WTC11 (cell line): ENCODE measurements at regions not wholly inside any gene's neighbourhood (a gene's known extent, or its start where the extent isn't known, plus 50 kb on each side); places are given as distances from the start of the nearest gene placed in this dataset.

Experiments used
- ATAC-seq: fragments of 200-7000 bp; cut with Tn5 transposase; 2 replicates; pipeline ENCODE4 v1.10.0; 2021; ENCODE audit warnings: mild to moderate bottlenecking, moderate library complexity
- CTCF ChIA-PET: fragments of 300-600 bp; sonication (Branson Sonifier 250); formaldehyde crosslinking; loops from one replicate; lab custom pipeline; 2021; ENCODE audit warnings: antibody characterized with exemption; lab: Charles Lee
- POLR2A ChIA-PET: fragments of 350-600 bp; sonication (Branson Sonifier 250); formaldehyde crosslinking; loops from one replicate; lab custom pipeline; 2021; ENCODE audit warnings: antibody characterized with exemption; lab: Charles Lee
- DNase-seq: peaks from one replicate; pipeline ENCODE4 v3.0.0; 2021; ENCODE audit warnings: low spot score
- H3K27ac Mint-ChIP-seq: 2 replicates; pipeline ENCODE4 v1.8.0; 2021; ENCODE audit warnings: mixed read lengths
- H3K27me3 Mint-ChIP-seq: 2 replicates; pipeline ENCODE4 v1.8.0; 2021; ENCODE audit warnings: low read depth, mild to moderate bottlenecking, moderate library complexity, mixed read lengths
- H3K36me3 Mint-ChIP-seq: 2 replicates; pipeline ENCODE4 v1.8.0; 2021; ENCODE audit warnings: mixed read lengths
- H3K4me1 Mint-ChIP-seq: 2 replicates; pipeline ENCODE4 v1.8.0; 2022; ENCODE audit warnings: mixed read lengths
- H3K4me3 Mint-ChIP-seq: 2 replicates; pipeline ENCODE4 v1.8.0; 2021; ENCODE audit warnings: mild to moderate bottlenecking, moderate library complexity, mixed read lengths
- H3K9me3 Mint-ChIP-seq: 2 replicates; pipeline ENCODE4 v1.8.0; 2021; ENCODE audit warnings: mixed read lengths
- AR ChIP-seq: fragments of 250-450 bp; sonication (Bioruptor Pico); IDR thresholded peaks from 2 replicates; pipeline ENCODE4 v1.9.0; 2021; ENCODE audit warnings: mild to moderate bottlenecking
- ATF3 ChIP-seq: sonication (generic); formaldehyde crosslinking; conservative IDR thresholded peaks from 2 replicates; pipeline ENCODE4 v1.8.1; 2022; ENCODE audit warnings: mild to moderate bottlenecking, missing genetic modification reagents
- CTCF ChIP-seq: fragments of 200-600 bp; IDR thresholded peaks from 2 replicates; pipeline ENCODE4 v1.8.0; 2022; ENCODE audit warnings: antibody characterized with exemption
- ERG ChIP-seq: fragments of 250-450 bp; sonication (Bioruptor Pico); IDR thresholded peaks from 2 replicates; pipeline ENCODE4 v1.8.0; 2021; ENCODE audit warnings: mild to moderate bottlenecking
- ETV6 ChIP-seq: sonication (generic); formaldehyde crosslinking; IDR thresholded peaks from 2 replicates; pipeline ENCODE4 v1.8.1; 2022; ENCODE audit warnings: mild to moderate bottlenecking, missing genetic modification reagents
- MXD4 ChIP-seq: fragments of 250-450 bp; sonication (Bioruptor Pico); IDR thresholded peaks from 2 replicates; pipeline ENCODE4 v1.8.0; 2021; ENCODE audit warnings: mild to moderate bottlenecking, moderate library complexity, borderline replicate concordance
- RELA ChIP-seq: sonication (generic); formaldehyde crosslinking; IDR thresholded peaks from 2 replicates; pipeline ENCODE4 v1.8.1; 2022; ENCODE audit warnings: missing genetic modification reagents, mild to moderate bottlenecking, borderline replicate concordance
- RORB ChIP-seq: fragments of 250-450 bp; sonication (Bioruptor Pico); IDR thresholded peaks from 2 replicates; pipeline ENCODE4 v1.9.0; 2021; ENCODE audit warnings: mild to moderate bottlenecking
- TCF7 ChIP-seq: sonication (generic); formaldehyde crosslinking; IDR thresholded peaks from 2 replicates; pipeline ENCODE4 v1.8.0; 2022; ENCODE audit warnings: mild to moderate bottlenecking, low read depth, missing genetic modification reagents, moderate library complexity
- ZNF263 ChIP-seq: sonication (generic); formaldehyde crosslinking; IDR thresholded peaks from 2 replicates; pipeline ENCODE4 v1.8.1; 2022; ENCODE audit warnings: low read depth, mild to moderate bottlenecking, moderate library complexity, missing genetic modification reagents
- ZNF317 ChIP-seq: sonication (generic); formaldehyde crosslinking; IDR thresholded peaks from 2 replicates; pipeline ENCODE4 v1.8.1; 2023; ENCODE audit warnings: low read depth, mild to moderate bottlenecking, moderate library complexity, missing genetic modification reagents, borderline replicate concordance
- ZNF396 ChIP-seq: fragments of 250-450 bp; sonication (Bioruptor Pico); IDR thresholded peaks from 2 replicates; pipeline ENCODE4 v1.8.0; 2021; ENCODE audit warnings: mild to moderate bottlenecking, moderate library complexity, borderline replicate concordance
- ZNF532 ChIP-seq: fragments of 250-450 bp; sonication (Bioruptor Pico); IDR thresholded peaks from 2 replicates; pipeline ENCODE4 v1.9.0; 2021; ENCODE audit warnings: mild to moderate bottlenecking, borderline replicate concordance
- TF ChIP-seq, protein P1 (sequence below): sonication (generic); formaldehyde crosslinking; IDR thresholded peaks from 2 replicates; pipeline ENCODE4 v1.8.1; 2023; ENCODE audit warnings: mild to moderate bottlenecking, missing genetic modification reagents, moderate library complexity
- TF ChIP-seq, protein P2 (sequence below): fragments of 250-450 bp; sonication (Bioruptor Pico); IDR thresholded peaks from 2 replicates; pipeline ENCODE4 v1.9.0; 2021; ENCODE audit warnings: mild to moderate bottlenecking
- TF ChIP-seq, protein P3 (sequence below): sonication (generic); formaldehyde crosslinking; conservative IDR thresholded peaks from 2 replicates; pipeline ENCODE4 v1.8.1; 2023; ENCODE audit warnings: mild to moderate bottlenecking, low read depth, missing genetic modification reagents, moderate library complexity

DNA sequence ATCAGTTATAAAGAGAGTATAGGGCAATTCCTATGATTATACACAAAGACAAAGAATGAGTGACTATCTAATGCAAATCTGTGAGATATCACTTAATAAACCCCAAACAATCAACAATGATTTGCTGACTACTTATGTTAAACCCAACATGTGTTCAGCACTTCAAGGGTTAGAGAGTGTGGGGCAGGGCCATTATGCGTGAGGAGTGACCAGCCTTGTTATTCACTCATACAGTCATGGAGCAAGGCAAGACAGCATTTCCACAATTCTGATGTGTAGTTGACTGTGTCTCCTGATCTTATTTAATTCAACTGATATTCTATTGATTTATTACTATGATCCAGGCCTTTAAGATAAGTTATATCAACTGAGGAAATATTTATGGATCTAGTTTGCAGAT is 251.7 kb downstream of the CYRIA start:
- CTCF ChIA-PET: no interaction called here
- no peak for TF ChIP-seq ERG (CRISPR knock-in tag)
- TF ChIP-seq ZNF532 (CRISPR knock-in tag): no peak
- no peak for TF ChIP-seq RELA
- no peak for TF ChIP-seq ATF3
- TF ChIP-seq TCF7: no peak
- no peak for TF ChIP-seq CTCF
- no peak for TF ChIP-seq ZNF263 (CRISPR knock-in tag)
- DNase-seq (no peak), ATAC-seq (no peak)
- POLR2A ChIA-PET: no interaction called here
- Mint-ChIP-seq H3K9me3 (peaks cover 15% of the 10 kb centered on the region), H3K4me3 (no peak overlapping the region), H3K36me3 (no peaks in the 10 kb centered on the region; the same call in 1 of the 2 replicates), H3K27me3 (no peaks in the 10 kb centered on the region), H3K4me1 (no peaks in the 10 kb centered on the region), H3K27ac (no peak overlapping the region)

- ATAC-seq: no peak
- POLR2A ChIA-PET: no interaction called here
- DNase-seq: no peak
- CTCF ChIA-PET: no interaction called here
- no peaks in the 10 kb centered on the region for H3K27me3 Mint-ChIP-seq
- H3K4me3 Mint-ChIP-seq: no peak overlapping the region
- H3K4me1 Mint-ChIP-seq: no peaks in the 10 kb centered on the region
- H3K27ac Mint-ChIP-seq: no peak overlapping the region
- TF ChIP-seq ZNF317 (CRISPR knock-in tag) (no peak), ZNF263 (CRISPR knock-in tag) (no peak), ZNF396 (no peak)
- TF ChIP-seq, protein P1, sequence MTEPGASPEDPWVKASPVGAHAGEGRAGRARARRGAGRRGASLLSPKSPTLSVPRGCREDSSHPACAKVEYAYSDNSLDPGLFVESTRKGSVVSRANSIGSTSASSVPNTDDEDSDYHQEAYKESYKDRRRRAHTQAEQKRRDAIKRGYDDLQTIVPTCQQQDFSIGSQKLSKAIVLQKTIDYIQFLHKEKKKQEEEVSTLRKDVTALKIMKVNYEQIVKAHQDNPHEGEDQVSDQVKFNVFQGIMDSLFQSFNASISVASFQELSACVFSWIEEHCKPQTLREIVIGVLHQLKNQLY (CRISPR knock-in tag): no peak
- TF ChIP-seq, protein P2, sequence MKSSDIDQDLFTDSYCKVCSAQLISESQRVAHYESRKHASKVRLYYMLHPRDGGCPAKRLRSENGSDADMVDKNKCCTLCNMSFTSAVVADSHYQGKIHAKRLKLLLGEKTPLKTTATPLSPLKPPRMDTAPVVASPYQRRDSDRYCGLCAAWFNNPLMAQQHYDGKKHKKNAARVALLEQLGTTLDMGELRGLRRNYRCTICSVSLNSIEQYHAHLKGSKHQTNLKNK (CRISPR knock-in tag): no peak
- H3K36me3 Mint-ChIP-seq: no peaks in the 10 kb centered on the region; the same call in 1 of the 2 replicates
- H3K9me3 Mint-ChIP-seq: peaks cover 15% of the 10 kb centered on the region
Measured at GRCh38 chr2:16413285-16413684, 252.3 kb downstream of the CYRIA start.

DNA sequence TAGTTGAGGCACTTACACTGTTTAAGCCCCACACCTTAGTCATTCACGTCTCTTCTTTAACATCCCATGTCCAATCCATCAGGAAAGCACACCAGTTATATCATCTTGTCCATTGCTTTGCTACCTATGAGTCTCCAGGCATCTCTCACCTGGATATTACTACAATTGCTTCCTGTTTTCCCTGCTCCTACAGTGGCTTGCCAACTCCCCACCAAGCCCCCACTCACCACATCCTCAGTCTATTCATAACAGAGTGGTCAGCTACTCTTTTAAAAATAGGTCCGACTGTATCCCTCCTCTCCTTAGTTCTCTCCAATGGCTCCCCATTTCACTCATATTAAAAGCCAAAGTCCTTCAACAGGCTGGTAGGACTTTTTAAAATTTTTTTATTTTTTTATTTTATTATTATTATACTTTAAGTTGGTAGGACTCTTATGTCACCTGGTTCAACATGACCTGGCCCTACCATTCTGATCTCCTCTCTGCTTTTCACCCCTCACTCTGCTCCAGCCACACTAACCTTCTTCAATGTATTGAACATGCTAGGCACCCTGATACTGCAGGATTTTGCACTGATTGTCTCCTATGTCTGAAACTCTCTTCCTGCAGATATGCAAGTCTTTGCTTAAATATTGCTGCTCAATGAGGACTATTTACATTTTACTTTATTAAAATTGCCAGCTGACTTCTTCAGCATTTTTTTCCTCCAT is 253.2 kb downstream of the CYRIA start:
- Mint-ChIP-seq H3K36me3 (no peaks in the 10 kb centered on the region; the same call in 1 of the 2 replicates), H3K27ac (no peak overlapping the region), H3K4me1 (no peaks in the 10 kb centered on the region), H3K4me3 (no peak overlapping the region), H3K27me3 (no peaks in the 10 kb centered on the region), H3K9me3 (peaks cover 15% of the 10 kb centered on the region)
- DNase-seq: no peak
- CTCF ChIA-PET: no interaction called here
- no peak for ATAC-seq
- POLR2A ChIA-PET: no interaction called here
- TF ChIP-seq ATF3: no peak
- TF ChIP-seq ETV6 (CRISPR knock-in tag): no peak
- no peak for TF ChIP-seq MXD4 (CRISPR knock-in tag)
- TF ChIP-seq, protein P3, sequence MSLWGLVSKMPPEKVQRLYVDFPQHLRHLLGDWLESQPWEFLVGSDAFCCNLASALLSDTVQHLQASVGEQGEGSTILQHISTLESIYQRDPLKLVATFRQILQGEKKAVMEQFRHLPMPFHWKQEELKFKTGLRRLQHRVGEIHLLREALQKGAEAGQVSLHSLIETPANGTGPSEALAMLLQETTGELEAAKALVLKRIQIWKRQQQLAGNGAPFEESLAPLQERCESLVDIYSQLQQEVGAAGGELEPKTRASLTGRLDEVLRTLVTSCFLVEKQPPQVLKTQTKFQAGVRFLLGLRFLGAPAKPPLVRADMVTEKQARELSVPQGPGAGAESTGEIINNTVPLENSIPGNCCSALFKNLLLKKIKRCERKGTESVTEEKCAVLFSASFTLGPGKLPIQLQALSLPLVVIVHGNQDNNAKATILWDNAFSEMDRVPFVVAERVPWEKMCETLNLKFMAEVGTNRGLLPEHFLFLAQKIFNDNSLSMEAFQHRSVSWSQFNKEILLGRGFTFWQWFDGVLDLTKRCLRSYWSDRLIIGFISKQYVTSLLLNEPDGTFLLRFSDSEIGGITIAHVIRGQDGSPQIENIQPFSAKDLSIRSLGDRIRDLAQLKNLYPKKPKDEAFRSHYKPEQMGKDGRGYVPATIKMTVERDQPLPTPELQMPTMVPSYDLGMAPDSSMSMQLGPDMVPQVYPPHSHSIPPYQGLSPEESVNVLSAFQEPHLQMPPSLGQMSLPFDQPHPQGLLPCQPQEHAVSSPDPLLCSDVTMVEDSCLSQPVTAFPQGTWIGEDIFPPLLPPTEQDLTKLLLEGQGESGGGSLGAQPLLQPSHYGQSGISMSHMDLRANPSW (CRISPR knock-in tag): no peak
- TF ChIP-seq RORB (CRISPR knock-in tag): no peak
- no peak for TF ChIP-seq AR (CRISPR knock-in tag)
